PC-9 (cell line): ENCODE measurements at regions not wholly inside any gene's neighbourhood (a gene's known extent, or its start where the extent isn't known, plus 50 kb on each side); places are given as distances from the start of the nearest gene placed in this dataset.

Source experiments
- CTCF ChIP-seq: fragments of 200-600 bp; sonication (generic); conservative IDR thresholded peaks from 2 replicates; pipeline ENCODE4 v1.6.1; 2017; ENCODE audit warnings: mixed run types, antibody characterized with exemption, mild to moderate bottlenecking, moderate library complexity
- EZH2 ChIP-seq: fragments of 200-600 bp; sonication (generic); IDR thresholded peaks from 2 replicates; pipeline ENCODE4 v1.8.0; 2017; ENCODE audit warnings: antibody characterized with exemption, low read depth

- TF ChIP-seq CTCF (no peak), EZH2 (no peak)
Observed at GRCh38 chr6:82035526-82035925, 212.0 kb downstream of the IBTK start.
